ENCODE measurements at regions not wholly inside any gene's neighbourhood (a gene's known extent, or its start where the extent isn't known, plus 50 kb on each side); places are given as distances from the start of the nearest gene placed in this dataset.

DNA sequence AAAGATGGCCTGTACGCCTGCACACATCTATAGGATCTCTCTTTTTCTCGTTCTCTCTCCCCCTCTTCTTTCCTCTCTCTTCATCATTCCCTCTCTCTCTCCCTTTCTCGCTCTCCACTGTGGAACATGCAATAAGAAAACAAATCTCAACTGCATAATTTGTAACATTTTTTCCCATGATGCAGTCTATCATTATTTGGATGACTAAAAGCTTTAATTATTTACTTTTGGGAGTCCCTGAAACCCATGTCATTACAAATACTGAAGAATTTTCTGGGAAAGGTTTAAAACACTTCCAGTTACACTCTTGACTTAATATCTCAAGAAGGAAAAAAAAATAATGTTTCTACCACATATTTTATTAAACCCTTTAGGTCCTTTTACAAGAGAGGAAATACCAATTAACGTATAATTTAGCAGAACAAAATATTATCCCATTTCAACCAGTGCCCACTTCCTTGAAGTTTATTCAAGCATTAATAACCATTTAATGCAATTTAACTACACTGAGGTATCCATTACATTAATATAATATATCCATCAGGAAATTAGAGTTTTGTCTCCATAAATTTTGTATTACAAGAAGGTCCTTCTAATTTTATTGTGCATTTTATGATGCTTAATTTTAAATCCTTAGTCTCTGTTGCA, 1615.2 kb upstream of the ACVR2A start:
- TF ChIP-seq ZNF311 (tag by site-specific recombination; IDR thresholded peaks at IDR 0.05; ENCODE audit: borderline replicate concordance), result no peak
- TF ChIP-seq, protein P1, sequence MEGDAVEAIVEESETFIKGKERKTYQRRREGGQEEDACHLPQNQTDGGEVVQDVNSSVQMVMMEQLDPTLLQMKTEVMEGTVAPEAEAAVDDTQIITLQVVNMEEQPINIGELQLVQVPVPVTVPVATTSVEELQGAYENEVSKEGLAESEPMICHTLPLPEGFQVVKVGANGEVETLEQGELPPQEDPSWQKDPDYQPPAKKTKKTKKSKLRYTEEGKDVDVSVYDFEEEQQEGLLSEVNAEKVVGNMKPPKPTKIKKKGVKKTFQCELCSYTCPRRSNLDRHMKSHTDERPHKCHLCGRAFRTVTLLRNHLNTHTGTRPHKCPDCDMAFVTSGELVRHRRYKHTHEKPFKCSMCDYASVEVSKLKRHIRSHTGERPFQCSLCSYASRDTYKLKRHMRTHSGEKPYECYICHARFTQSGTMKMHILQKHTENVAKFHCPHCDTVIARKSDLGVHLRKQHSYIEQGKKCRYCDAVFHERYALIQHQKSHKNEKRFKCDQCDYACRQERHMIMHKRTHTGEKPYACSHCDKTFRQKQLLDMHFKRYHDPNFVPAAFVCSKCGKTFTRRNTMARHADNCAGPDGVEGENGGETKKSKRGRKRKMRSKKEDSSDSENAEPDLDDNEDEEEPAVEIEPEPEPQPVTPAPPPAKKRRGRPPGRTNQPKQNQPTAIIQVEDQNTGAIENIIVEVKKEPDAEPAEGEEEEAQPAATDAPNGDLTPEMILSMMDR (tag by site-specific recombination; IDR thresholded peaks at IDR 0.05), result no peak
- TF ChIP-seq ZNF169 (tag by site-specific recombination; IDR thresholded peaks at IDR 0.05), result no peak
- no peak for TF ChIP-seq ZNF544 (tag by site-specific recombination; IDR thresholded peaks at IDR 0.05)
- TF ChIP-seq ZNF664 (tag by site-specific recombination; IDR thresholded peaks at IDR 0.05), result no peak
- TF ChIP-seq ZNF112 (tag by site-specific recombination; IDR thresholded peaks at IDR 0.05), result no peak
- TF ChIP-seq YY2 (tag by site-specific recombination; IDR thresholded peaks at IDR 0.05), result no peak
- TF ChIP-seq ZNF610 (tag by site-specific recombination; IDR thresholded peaks at IDR 0.05; ENCODE audit: borderline replicate concordance), result no peak
- TF ChIP-seq ZSCAN16 (tag by site-specific recombination; IDR thresholded peaks at IDR 0.05), result no peak
- no peak for TF ChIP-seq ZNF747 (tag by site-specific recombination; IDR thresholded peaks at IDR 0.05)
- no peak for TF ChIP-seq PATZ1 (tag by site-specific recombination; IDR thresholded peaks at IDR 0.05)
- no peak for TF ChIP-seq ZSCAN18 (tag by site-specific recombination; IDR thresholded peaks at IDR 0.05)

All from HEK293 (cell line).